D721Med (cell line): ENCODE measurements at regions not wholly inside any gene's neighbourhood (a gene's known extent, or its start where the extent isn't known, plus 50 kb on each side); places are given as distances from the start of the nearest gene placed in this dataset.
A peak's percentile ranks its signal among the peaks of the same experiment; 100 is the strongest.

Experiments used
- DNase-seq: peaks from one replicate; pipeline ENCODE4 v3.0.0; 2011; ENCODE audit warnings: low spot score; ENCODE audit not compliant: insufficient read length
- FAIRE-seq: peaks from 2 replicates; lab custom pipeline; 2011; peaks lifted over from hg19 to GRCh38; lab: Jason Lieb, UNC
- TF ChIP-seq, protein P1 (sequence below): IDR thresholded peaks from 2 replicates; pipeline ENCODE4 v1.5.1; 2012; ENCODE audit warnings: mild to moderate bottlenecking, control low read depth; ENCODE audit not compliant: insufficient read depth; ENCODE audit errors: missing control alignments

DNA sequence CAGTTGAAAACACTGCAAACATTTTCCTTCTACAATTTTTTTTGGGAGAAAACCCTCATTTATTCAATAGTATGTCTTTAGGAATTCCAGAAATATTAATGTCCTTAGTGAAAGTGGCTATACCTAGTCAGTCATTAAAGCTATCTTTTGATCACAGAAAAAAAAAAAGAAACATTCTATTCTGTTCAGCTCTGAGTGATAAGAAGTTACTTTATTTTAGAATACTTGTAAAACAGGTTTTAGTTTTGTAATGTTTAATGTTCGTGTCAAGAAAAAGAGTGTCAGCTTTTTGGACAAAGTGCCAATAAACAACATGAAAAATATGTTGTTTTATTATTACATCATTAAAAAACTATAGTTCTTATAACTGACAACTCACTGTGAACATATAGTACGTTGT is 240.4 kb downstream of the OGFRL1 start:
- TF ChIP-seq, protein P1, sequence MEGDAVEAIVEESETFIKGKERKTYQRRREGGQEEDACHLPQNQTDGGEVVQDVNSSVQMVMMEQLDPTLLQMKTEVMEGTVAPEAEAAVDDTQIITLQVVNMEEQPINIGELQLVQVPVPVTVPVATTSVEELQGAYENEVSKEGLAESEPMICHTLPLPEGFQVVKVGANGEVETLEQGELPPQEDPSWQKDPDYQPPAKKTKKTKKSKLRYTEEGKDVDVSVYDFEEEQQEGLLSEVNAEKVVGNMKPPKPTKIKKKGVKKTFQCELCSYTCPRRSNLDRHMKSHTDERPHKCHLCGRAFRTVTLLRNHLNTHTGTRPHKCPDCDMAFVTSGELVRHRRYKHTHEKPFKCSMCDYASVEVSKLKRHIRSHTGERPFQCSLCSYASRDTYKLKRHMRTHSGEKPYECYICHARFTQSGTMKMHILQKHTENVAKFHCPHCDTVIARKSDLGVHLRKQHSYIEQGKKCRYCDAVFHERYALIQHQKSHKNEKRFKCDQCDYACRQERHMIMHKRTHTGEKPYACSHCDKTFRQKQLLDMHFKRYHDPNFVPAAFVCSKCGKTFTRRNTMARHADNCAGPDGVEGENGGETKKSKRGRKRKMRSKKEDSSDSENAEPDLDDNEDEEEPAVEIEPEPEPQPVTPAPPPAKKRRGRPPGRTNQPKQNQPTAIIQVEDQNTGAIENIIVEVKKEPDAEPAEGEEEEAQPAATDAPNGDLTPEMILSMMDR: no peak
- no peak for DNase-seq
- FAIRE-seq: no peak

DNA sequence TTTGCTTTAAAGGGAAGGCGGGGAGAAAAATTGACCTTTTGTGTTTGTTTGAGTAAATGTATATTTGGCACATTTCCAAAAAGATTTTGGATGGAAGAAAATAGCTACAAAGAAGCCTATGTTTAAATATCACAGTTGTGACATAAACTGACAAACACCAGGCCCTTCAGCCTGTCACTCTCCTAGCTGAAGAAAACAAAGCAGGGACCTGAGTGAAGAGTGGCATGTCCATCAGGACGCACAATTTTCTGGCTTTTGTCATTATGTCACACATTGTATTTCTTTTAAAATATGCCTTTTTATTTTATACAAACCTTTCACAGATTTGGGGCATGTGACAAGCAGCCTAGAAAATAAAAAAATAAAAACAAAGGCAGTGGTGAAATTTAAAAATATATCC is 241.2 kb downstream of the OGFRL1 start:
- TF ChIP-seq, protein P1: no peak
- FAIRE-seq (no peak), DNase-seq (no peak)

GRCh38 chr6:71531006-71531405 is 242.4 kb downstream of the OGFRL1 start:
- TF ChIP-seq, protein P1: no peak
- DNase-seq: no peak
- FAIRE-seq: no peak

GRCh38 chr6:71531841-71532240 is 243.2 kb downstream of the OGFRL1 start:
- DNase-seq (no peak), FAIRE-seq (no peak)
- TF ChIP-seq, protein P1: no peak

- FAIRE-seq (no peak), DNase-seq (no peak)
- TF ChIP-seq, protein P1: peak; percentile 65
These were observed 245.3 kb downstream of the OGFRL1 start for GRCh38 chr6:71533939-71534379.

GRCh38 chr6:71534921-71535320 is 246.3 kb downstream of the OGFRL1 start:
- FAIRE-seq: no peak
- DNase-seq: no peak
- TF ChIP-seq, protein P1: no peak

- TF ChIP-seq, protein P1: no peak
- no peak for DNase-seq
- no peak for FAIRE-seq
These were observed 249.1 kb downstream of the OGFRL1 start for GRCh38 chr6:71537717-71538116.
